Ishikawa (cell line): ENCODE measurements at regions not wholly inside any gene's neighbourhood (a gene's known extent, or its start where the extent isn't known, plus 50 kb on each side); places are given as distances from the start of the nearest gene placed in this dataset.

ENCODE experiments used
- CREB1 ChIP-seq: IDR thresholded peaks from 2 replicates; pipeline ENCODE4 v1.6.1; 2012; ENCODE audit warnings: low read depth
- EP300 ChIP-seq: IDR thresholded peaks from 2 replicates; pipeline ENCODE4 v1.6.1; 2012; ENCODE audit warnings: borderline replicate concordance
- RAD21 ChIP-seq: IDR thresholded peaks from 2 replicates; pipeline ENCODE4 v1.6.1; 2012; ENCODE audit warnings: low read depth
- TAF1 ChIP-seq: IDR thresholded peaks from 2 replicates; pipeline ENCODE4 v1.6.1; 2012; ENCODE audit warnings: low read depth, mild to moderate bottlenecking
- YY1 ChIP-seq: IDR thresholded peaks from 2 replicates; pipeline ENCODE4 v1.6.1; 2012; ENCODE audit warnings: low read depth
- TF ChIP-seq, protein P1 (sequence below): IDR thresholded peaks from 2 replicates; pipeline ENCODE4 v1.6.1; 2012

DNA sequence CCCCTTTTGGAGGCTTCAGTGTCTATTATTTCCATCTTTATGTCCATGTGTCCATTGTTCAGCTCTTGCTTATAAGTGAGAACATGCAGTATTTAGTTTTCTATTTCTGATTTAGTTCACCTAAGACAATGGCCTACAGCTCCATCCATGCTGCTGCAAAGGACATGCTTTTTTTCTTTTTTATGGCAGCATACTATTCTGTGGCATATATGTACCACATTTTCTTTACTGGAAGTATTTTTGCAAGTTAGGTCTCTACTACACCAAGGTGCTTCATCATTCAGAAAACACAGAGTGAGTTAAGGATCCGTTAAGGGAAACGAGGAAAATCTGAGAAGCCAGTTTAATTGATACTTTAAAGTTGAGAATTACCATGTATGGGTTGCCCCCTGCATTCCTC lies 297.2 kb downstream of the CDCA7 start:
- TF ChIP-seq TAF1 (no peak), CREB1 (no peak), RAD21 (no peak), YY1 (no peak), EP300 (no peak)
- TF ChIP-seq, protein P1, sequence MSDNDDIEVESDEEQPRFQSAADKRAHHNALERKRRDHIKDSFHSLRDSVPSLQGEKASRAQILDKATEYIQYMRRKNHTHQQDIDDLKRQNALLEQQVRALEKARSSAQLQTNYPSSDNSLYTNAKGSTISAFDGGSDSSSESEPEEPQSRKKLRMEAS, result no peak
